ENCODE measurements at regions not wholly inside any gene's neighbourhood (a gene's known extent, or its start where the extent isn't known, plus 50 kb on each side); places are given as distances from the start of the nearest gene placed in this dataset.

DNA sequence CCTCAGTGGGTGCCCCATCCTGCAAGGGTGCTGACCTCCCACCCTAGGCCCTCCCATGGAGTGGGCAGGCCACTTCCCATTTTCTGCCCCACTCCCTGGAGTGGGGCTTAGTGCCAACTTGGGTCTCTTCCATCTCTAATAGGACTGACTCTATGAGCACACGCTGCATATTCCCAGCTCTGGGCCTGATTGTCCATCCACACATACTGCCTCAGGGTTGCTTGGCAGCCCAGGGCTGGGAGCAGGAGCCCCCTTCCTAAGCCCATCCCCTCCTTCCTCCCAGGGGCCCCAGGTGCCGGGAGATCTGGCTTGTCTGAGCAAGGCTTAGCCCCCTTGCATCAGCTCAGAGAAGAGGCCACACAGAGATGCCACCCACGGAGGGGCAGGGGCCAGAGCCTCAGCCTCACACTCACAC is 55.1 kb downstream of the PJA1 start:
- H3K4me3 ChIP-seq (ENCODE audit: low read depth, low read length): no peak overlapping the region
- H3K9me3 ChIP-seq (ENCODE audit: control insufficient read depth, insufficient read depth, low read length): peaks cover 26% of the 10 kb centered on the region
- no peak overlapping the region for H3K9ac ChIP-seq (ENCODE audit: low read depth, low read length)
- H3K4me1 ChIP-seq (ENCODE audit: control insufficient read depth, insufficient read depth, low read length): peaks cover 14% of the 10 kb centered on the region
- H3K36me3 ChIP-seq (ENCODE audit: control insufficient read depth, insufficient read depth, low read length): no peaks in the 10 kb centered on the region
- H3K27ac ChIP-seq (ENCODE audit: low read depth, low read length): no peak overlapping the region
- H3K27me3 ChIP-seq (ENCODE audit: control insufficient read depth, insufficient read depth, low read length): no peaks in the 10 kb centered on the region

DNA sequence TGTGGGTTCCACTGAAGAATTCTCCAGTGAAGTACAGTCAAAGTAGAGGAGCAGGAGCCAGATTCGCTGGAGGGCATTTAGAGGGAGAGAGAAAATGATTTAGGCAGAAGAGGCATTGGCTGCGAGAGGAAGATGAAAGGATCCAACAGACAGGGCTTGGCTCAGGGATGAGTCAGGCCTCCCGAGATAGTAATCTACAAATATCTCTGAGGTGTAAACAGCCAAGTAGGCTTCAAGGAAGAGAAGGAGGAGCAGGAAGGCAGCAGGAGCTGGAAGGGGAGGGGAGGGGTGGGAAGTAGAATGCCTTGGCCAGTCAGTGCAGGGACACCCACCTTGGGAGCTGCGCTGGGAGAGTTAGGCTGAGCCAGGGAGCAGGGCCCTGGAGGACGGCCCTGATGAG is 55.5 kb downstream of the PJA1 start:
- peaks cover 26% of the 10 kb centered on the region for H3K9me3 ChIP-seq (ENCODE audit: control insufficient read depth, insufficient read depth, low read length)
- no peaks in the 10 kb centered on the region for H3K27me3 ChIP-seq (ENCODE audit: control insufficient read depth, insufficient read depth, low read length)
- no peaks in the 10 kb centered on the region for H3K36me3 ChIP-seq (ENCODE audit: control insufficient read depth, insufficient read depth, low read length)
- peak overlapping the region; percentile 63 for H3K27ac ChIP-seq (ENCODE audit: low read depth, low read length)
- no peak overlapping the region for H3K4me3 ChIP-seq (ENCODE audit: low read depth, low read length)
- peaks cover 14% of the 10 kb centered on the region for H3K4me1 ChIP-seq (ENCODE audit: control insufficient read depth, insufficient read depth, low read length)
- H3K9ac ChIP-seq (ENCODE audit: low read depth, low read length): no peak overlapping the region

DNA sequence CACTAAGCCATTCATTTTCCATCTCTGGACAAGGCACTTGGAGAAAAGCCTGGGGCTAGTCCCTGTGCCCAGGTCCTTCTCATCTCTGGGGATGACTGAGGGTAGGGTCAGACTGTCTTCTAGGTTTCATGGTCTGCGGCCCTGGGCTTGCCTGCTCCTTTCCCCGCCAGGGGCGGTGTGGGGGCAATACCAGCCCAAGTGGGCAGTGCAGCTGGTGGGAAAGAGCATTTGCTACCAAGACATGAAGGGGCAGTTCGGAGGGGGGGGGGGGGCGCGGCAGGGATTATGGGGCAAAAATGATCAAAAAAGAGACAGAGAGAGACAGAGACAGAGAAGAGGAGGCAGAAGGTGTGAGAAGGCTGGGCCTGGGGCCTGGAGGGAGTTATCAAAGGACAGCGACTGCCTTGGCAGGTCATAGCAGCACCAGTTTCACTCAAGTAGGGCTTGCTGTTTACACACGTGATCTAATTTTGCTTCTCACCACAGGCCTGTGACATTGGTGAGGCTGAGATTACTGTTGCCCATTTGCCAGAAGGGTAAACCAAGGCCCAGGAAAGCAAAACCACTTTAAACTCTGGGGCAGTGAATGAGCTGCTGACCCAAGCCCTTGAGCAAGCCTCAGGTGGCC is 56.1 kb downstream of the PJA1 start:
- Histone ChIP-seq H3K27me3 (ENCODE audit: control insufficient read depth, insufficient read depth, low read length) (no peaks in the 10 kb centered on the region), H3K9me3 (ENCODE audit: control insufficient read depth, insufficient read depth, low read length) (peaks cover 31% of the 10 kb centered on the region), H3K4me1 (ENCODE audit: control insufficient read depth, insufficient read depth, low read length) (peaks cover 14% of the 10 kb centered on the region), H3K4me3 (ENCODE audit: low read depth, low read length) (no peak overlapping the region), H3K27ac (ENCODE audit: low read depth, low read length) (peak overlapping the region; percentile 63), H3K9ac (ENCODE audit: low read depth, low read length) (no peak overlapping the region), H3K36me3 (ENCODE audit: control insufficient read depth, insufficient read depth, low read length) (no peaks in the 10 kb centered on the region)

DNA sequence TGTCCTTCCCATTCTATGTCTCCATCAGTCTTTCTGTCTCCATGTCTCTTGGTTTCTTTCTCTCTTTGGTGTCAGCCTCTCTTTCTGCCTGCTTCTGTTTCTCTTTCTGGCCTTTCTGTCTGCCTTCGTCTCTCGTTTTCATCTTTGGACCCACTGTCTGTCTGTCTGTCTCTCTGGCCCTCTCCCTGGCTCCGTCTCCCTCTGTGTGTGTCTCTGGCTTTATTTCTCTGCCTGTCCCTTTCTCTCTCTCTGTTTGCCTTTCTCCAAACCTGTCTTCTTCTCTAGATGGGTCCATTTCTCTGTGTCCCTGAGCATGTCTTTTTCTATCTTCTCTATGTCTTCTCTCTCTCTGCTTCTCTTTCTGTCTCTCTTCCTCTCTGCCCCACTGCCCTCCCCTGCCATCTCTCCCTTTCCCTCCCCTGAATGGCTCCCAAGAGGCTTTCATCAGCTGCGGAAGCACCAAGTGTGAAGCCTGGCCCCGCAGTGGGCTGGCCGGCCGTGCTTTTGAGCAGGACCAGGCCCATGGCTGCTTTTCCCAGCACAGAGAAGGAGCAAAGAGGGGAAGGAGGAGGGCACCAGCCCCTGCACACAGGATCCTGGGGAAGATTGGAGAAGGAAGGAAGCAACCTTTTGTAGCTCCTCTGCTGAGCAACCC is 57.4 kb downstream of the PJA1 start:
- H3K36me3 ChIP-seq (ENCODE audit: control insufficient read depth, insufficient read depth, low read length): no peaks in the 10 kb centered on the region
- no peaks in the 10 kb centered on the region for H3K27me3 ChIP-seq (ENCODE audit: control insufficient read depth, insufficient read depth, low read length)
- H3K9me3 ChIP-seq (ENCODE audit: control insufficient read depth, insufficient read depth, low read length): peaks cover 37% of the 10 kb centered on the region
- peak overlapping the region; percentile 33 for H3K27ac ChIP-seq (ENCODE audit: low read depth, low read length)
- peaks cover 14% of the 10 kb centered on the region for H3K4me1 ChIP-seq (ENCODE audit: control insufficient read depth, insufficient read depth, low read length)
- H3K9ac ChIP-seq (ENCODE audit: low read depth, low read length): no peak overlapping the region
- no peak overlapping the region for H3K4me3 ChIP-seq (ENCODE audit: low read depth, low read length)

DNA sequence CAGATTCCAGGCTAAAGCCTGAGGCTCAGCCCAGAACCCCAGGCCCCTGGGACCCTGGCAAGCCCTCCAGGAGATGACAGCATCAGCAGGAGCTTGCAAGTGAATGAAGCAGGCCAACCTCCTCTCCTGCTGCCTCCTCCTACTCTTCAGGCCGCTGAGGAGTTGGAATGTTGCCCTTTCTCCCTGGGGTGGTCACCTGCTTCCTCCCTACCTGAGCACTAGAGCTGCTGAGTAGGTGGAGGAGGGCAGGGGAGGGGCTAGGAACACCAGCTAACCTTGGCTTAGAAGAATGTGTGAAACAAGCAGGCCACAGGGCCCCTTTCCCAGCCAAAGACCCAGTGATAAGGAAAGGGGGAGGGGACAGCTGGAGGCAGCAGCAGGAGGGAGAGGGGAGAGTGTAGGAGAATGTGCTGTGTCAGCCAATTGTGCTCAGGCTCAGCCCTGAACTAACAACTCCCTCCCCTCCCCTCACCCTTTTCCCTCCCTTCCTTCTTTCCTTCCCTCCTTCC is 58.0 kb downstream of the PJA1 start:
- Histone ChIP-seq H3K36me3 (ENCODE audit: control insufficient read depth, insufficient read depth, low read length) (no peaks in the 10 kb centered on the region), H3K4me1 (ENCODE audit: control insufficient read depth, insufficient read depth, low read length) (peaks cover 14% of the 10 kb centered on the region), H3K27ac (ENCODE audit: low read depth, low read length) (peak overlapping the region; percentile 71), H3K9ac (ENCODE audit: low read depth, low read length) (no peak overlapping the region), H3K4me3 (ENCODE audit: low read depth, low read length) (no peak overlapping the region), H3K9me3 (ENCODE audit: control insufficient read depth, insufficient read depth, low read length) (peaks cover 35% of the 10 kb centered on the region), H3K27me3 (ENCODE audit: control insufficient read depth, insufficient read depth, low read length) (no peaks in the 10 kb centered on the region)

DNA sequence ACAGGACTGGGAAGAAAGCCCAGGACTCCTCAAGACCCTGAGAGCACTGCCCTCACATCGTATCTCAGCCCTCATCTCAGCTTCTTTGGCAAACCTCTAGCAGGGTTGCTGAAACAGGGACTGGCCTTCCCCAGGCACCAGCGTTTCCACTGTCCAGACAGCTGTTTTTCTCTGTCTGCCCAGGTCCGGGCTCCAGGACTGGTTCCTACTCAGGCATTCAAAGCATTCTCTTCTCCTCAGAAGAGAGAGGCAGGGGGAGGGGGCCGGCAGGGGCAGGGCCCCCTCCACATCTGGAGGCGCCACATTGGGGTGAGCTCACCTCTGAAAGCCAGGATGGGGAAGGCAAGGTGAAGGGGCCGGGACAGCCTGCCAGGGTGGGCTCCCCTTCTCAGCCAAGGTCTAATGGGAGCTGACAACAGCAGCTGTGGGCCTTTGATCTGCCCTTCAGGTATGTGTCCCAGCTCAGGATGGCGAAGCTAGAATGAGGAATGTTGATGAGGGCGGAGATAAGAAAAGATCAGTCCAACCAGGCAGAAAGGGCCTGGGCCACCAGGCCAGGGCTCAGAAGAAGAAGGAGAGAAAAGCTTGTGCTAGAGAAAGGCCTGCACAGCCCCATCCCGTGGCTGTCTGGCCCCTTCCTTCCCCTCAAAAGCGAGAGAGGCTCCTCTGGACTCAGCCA is 60.4 kb downstream of the PJA1 start:
- H3K36me3 ChIP-seq (ENCODE audit: control insufficient read depth, insufficient read depth, low read length): no peaks in the 10 kb centered on the region
- no peak overlapping the region for H3K9ac ChIP-seq (ENCODE audit: low read depth, low read length)
- H3K27me3 ChIP-seq (ENCODE audit: control insufficient read depth, insufficient read depth, low read length): no peaks in the 10 kb centered on the region
- H3K27ac ChIP-seq (ENCODE audit: low read depth, low read length): no peak overlapping the region
- peaks cover 35% of the 10 kb centered on the region for H3K9me3 ChIP-seq (ENCODE audit: control insufficient read depth, insufficient read depth, low read length)
- H3K4me3 ChIP-seq (ENCODE audit: low read depth, low read length): no peak overlapping the region
- H3K4me1 ChIP-seq (ENCODE audit: control insufficient read depth, insufficient read depth, low read length): peaks cover 14% of the 10 kb centered on the region

DNA sequence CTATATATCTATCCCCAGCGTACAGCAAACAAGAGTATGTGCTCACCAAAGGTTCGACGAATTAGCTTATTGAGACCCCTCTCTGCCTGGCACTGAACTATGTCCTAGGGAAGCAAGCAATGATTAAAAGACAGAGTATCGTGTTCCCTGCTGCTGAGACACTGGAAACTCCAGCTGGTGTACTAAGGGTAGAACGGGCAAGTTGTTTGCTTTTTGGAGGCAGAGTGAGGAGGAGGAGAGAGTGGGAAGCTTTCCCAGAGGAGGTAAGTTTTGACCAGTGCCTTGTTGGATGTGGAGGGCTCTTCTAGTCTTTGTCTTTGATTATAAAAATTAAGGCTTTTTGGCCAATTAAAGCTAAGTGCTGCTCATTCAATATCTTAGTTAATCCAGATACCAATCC is 61.7 kb downstream of the PJA1 start:
- H3K4me3 ChIP-seq (ENCODE audit: low read depth, low read length): no peak overlapping the region
- peaks cover 14% of the 10 kb centered on the region for H3K4me1 ChIP-seq (ENCODE audit: control insufficient read depth, insufficient read depth, low read length)
- no peaks in the 10 kb centered on the region for H3K27me3 ChIP-seq (ENCODE audit: control insufficient read depth, insufficient read depth, low read length)
- H3K9ac ChIP-seq (ENCODE audit: low read depth, low read length): no peak overlapping the region
- peaks cover 28% of the 10 kb centered on the region; the same call in 1 of the 2 replicates for H3K9me3 ChIP-seq (ENCODE audit: control insufficient read depth, insufficient read depth, low read length)
- H3K36me3 ChIP-seq (ENCODE audit: control insufficient read depth, insufficient read depth, low read length): no peaks in the 10 kb centered on the region
- no peak overlapping the region for H3K27ac ChIP-seq (ENCODE audit: low read depth, low read length)

DNA sequence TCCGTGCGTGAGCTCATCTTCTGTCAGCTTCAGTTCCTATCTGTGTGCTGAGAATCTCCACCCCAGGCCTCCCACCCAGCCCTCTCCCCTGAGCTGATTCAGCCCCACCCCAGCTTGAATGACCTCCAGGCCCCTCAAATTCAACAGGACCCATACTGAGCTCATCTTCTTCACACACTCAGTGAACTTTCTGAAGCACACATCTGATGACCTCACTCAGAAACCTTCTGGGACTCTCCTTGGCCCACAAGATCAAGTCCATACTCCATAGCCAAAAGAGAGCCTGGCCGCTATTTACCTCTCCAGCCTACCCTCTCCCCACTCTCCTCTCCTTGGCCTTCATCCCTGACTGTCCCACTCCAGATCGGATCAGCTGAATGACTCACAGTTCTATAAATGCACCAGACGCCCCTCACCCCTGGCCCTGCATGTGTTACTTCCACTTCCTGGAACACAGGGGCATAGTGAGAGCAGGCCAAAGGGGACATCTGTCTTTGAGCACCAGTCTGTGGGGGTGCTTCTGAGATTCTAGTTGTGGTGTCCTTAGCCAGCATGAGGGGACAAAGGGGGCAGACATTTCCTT is 62.5 kb downstream of the PJA1 start:
- H3K9ac ChIP-seq (ENCODE audit: low read depth, low read length): no peak overlapping the region

DNA sequence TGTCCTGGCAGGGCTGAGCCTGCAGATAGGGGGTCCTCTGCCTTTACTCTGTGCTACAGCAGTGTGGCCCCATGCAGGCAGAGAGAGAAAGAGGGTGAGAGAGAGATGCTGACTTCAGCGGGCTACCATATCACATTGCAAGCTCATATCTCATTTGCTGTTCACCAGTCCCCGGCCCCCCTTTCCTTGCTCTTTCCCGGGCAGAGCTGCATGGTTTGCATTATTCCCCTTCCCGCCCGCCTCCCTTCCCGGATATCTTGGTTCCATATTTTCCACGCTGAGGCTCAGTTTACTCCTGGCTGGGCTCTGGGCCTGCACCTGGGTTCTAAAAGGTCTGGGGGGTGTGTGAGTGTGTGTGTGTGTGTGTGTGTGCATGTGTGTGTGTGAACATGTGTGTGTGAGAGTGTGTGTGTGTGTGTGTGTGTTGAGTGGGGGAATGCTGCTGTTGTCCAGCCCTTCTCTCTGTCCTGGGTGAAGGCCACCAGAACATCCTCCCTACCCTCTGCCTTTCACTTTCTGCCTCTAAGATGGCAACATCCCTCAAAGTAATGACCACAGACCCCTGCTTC is 63.5 kb downstream of the PJA1 start:
- no peaks in the 10 kb centered on the region for H3K36me3 ChIP-seq (ENCODE audit: control insufficient read depth, insufficient read depth, low read length)
- H3K4me3 ChIP-seq (ENCODE audit: low read depth, low read length): no peak overlapping the region
- H3K27ac ChIP-seq (ENCODE audit: low read depth, low read length): no peak overlapping the region
- no peak overlapping the region for H3K9ac ChIP-seq (ENCODE audit: low read depth, low read length)
- H3K4me1 ChIP-seq (ENCODE audit: control insufficient read depth, insufficient read depth, low read length): peaks cover 2% of the 10 kb centered on the region; the same call in 1 of the 2 replicates
- H3K9me3 ChIP-seq (ENCODE audit: control insufficient read depth, insufficient read depth, low read length): peaks cover 26% of the 10 kb centered on the region; the same call in 1 of the 2 replicates
- H3K27me3 ChIP-seq (ENCODE audit: control insufficient read depth, insufficient read depth, low read length): no peaks in the 10 kb centered on the region

More for the DNA sequence above, 62.5 kb downstream of the PJA1 start:
- Histone ChIP-seq H3K36me3 (ENCODE audit: control insufficient read depth, insufficient read depth, low read length) (no peaks in the 10 kb centered on the region), H3K4me1 (ENCODE audit: control insufficient read depth, insufficient read depth, low read length) (peaks cover 12% of the 10 kb centered on the region), H3K9me3 (ENCODE audit: control insufficient read depth, insufficient read depth, low read length) (peaks cover 26% of the 10 kb centered on the region; the same call in 1 of the 2 replicates), H3K27ac (ENCODE audit: low read depth, low read length) (no peak overlapping the region), H3K4me3 (ENCODE audit: low read depth, low read length) (no peak overlapping the region), H3K27me3 (ENCODE audit: control insufficient read depth, insufficient read depth, low read length) (no peaks in the 10 kb centered on the region)

DNA sequence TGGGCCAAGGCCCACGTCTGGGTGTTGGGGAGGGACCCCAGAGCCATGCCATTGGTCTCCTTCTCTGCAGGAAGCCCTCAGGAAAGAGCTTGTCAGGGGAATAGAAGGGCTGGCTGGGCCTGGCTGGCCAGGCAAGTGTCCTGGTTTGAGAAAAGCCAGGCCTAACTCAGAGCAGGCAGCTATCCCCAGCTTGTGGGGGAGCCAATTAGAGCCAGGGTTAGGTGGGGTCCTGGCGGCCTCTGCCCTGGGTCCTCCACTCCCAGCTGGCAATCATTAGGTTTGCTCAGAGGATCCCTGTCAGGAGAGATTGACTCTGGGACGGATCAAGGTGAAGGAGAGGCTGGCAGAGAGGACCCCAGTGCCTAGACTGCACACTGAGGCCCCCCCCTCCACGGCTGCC is 64.8 kb downstream of the PJA1 start:
- no peak overlapping the region for H3K4me3 ChIP-seq (ENCODE audit: low read depth, low read length)
- peaks cover 20% of the 10 kb centered on the region; the same call in 1 of the 2 replicates for H3K9me3 ChIP-seq (ENCODE audit: control insufficient read depth, insufficient read depth, low read length)
- no peak overlapping the region for H3K27ac ChIP-seq (ENCODE audit: low read depth, low read length)

More for the DNA sequence above, 64.8 kb downstream of the PJA1 start:
- Histone ChIP-seq H3K36me3 (ENCODE audit: control insufficient read depth, insufficient read depth, low read length) (no peaks in the 10 kb centered on the region), H3K9ac (ENCODE audit: low read depth, low read length) (no peak overlapping the region), H3K27me3 (ENCODE audit: control insufficient read depth, insufficient read depth, low read length) (no peaks in the 10 kb centered on the region), H3K4me1 (ENCODE audit: control insufficient read depth, insufficient read depth, low read length) (no peaks in the 10 kb centered on the region)

Data from HUES48 (cell line).